ENCODE measurements at regions not wholly inside any gene's neighbourhood (a gene's known extent, or its start where the extent isn't known, plus 50 kb on each side); places are given as distances from the start of the nearest gene placed in this dataset.

DNA sequence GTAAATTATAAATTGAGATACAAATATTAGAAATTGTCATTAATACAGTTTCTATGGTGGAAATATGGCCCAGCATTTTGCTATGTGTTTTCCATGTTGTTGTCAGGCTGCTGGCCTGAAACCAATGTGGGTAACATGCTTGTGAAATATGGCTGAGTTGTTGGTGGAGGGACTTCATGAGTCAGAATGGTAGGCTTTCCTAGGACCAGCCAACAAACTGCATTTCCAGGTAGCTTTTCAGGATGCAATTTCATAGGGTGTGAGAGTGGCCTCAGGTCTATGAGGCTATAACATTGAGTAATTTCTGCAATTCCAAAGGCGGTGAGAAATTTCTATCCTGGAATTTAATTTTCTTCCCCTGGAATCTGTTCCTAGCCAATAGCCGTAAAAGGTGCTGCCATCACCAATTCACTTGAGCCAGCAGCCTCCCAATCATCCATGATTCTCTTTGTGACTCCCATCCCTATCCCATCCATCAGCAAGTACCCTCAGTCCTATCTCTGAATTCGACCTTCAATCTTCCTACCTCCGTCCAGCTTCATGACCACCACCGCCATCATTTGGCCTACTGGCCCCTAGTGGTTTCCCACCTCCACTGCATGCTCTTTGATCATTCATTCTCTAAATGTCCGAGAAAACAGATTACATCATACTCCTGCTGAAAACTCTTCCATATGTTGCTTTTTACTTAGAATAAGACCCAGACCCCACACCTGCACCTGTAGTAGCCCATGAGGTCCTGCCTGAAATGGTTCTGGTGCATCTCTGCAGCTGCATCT, 276.6 kb upstream of the CFAP20DC start:
- DNase-seq = peak; percentile 4

GRCh38 chr3:59321881-59322540, 272.2 kb upstream of the CFAP20DC start:
- no peak for DNase-seq

GRCh38 chr3:59320080-59320479, 270.3 kb upstream of the CFAP20DC start:
- peak; percentile 84 for DNase-seq

DNA sequence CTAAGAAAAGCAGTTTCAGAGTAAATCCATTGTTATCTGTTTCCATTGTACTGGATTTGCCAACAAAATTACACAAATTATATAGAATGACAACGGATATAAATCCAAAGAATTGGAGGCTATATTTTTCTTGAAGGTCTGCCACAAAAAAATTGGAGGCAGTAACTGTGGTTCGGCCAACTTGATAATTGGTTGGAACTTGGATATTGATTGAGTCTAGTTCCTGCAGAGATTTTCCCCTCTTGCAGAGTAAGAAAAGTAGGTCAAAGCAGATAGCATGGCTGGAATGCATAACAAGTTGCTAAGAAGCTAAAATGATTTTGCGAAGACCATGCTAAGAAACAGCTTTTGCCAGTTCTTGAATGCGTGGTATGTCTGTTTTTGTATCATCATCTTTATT, 269.6 kb upstream of the CFAP20DC start:
- DNase-seq = no peak

DNA sequence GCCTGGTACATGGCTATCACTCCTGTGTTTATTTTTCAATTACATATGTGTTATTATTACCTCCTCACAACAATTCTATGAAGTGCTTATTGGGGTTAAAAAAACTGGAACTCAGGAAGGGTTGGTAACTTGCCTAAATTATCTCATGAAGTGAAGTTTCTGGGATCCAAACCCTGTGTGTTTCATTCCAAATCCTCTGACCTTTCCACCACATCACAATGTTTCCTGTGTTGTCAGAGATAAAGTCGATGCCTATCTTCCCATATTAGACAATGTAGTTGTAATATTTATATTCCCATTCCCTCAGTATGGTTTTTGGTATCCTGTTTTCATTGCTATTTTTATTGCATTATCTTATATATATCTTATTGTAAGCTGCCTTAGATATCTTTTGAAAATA, 269.1 kb upstream of the CFAP20DC start:
- DNase-seq = no peak

DNA sequence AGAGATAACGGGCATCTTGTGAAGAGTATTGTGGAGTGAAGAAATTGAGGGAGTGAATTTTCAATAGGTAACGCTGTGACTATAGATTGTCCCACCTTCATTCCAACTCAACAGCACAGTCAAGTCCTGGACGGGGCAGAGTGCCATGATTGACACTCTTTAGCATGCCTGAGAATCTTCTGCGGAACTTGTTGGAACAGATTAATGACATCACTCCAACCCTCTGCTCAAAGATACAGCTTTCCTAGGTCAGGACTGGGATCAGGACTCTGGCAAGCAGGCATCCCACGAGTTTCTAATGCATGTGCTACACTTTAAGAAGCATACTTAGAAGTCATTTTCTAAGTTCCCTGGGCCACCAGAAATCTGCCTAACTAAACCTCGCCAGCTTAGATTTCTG, 267.6 kb upstream of the CFAP20DC start:
- no peak for DNase-seq

- no peak for DNase-seq
These were observed 267.0 kb upstream of the CFAP20DC start for GRCh38 chr3:59316688-59317275.

DNA sequence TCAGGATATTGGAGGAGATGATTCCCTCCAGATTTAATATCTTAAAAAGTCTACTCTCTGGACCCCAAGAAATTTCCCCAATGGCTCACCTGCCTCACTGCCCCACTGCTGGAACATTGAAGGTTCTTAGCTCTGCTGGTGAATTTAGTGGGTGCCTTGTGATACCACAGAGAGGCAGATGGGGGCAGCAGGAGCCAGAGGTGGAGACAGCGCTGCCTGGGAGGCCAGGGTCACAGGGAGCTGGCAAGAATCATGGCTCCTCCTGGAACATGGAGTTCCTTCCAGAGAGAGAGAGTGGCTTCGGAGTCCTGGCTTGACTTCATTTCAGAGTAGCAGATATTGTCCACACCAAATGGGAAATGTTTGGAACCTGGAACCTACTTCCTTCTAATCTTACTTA, 263.5 kb upstream of the CFAP20DC start:
- DNase-seq = peak; percentile 57

- no peak for DNase-seq
These were observed 261.4 kb upstream of the CFAP20DC start for GRCh38 chr3:59311231-59311630.

- DNase-seq = no peak
These were observed 260.9 kb upstream of the CFAP20DC start for GRCh38 chr3:59310736-59311135.

DNA sequence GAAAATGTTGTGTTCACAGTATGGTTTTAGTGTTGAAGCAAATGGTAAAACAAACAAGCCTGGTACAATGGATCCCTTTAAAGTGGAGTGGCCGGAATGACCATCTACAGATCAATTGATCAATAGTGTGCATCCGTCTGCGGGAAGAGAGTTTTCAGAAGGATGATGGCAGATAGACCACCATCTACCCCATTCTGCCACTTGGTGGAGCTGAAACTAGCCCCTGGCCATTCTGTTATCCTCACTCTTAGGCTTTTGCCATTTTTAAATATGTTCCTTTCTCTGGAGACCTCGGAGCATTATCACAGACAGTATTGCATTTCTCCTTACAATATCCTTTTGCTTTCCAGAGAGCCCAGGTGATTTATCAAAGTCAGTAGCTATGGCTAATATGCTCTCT, 258.9 kb upstream of the CFAP20DC start:
- no peak for DNase-seq

DNA sequence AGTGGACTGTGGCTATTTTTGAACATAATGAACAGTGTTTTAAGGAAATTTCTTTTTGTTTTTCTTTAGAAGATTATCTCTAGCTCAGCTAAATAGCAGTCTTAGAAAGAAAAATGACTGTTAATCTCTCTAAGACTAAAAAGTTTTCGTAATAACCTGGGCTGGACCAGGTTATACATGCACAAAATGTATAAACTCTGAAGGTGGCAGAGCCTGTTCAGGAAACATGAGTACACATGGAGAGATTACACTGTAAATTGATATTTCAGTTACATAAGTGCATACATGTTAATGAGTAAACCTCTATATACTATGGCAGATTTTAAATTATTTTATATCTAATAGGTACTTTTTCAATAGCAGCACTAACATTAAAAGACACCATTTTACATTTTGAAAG, 258.2 kb upstream of the CFAP20DC start:
- DNase-seq = peak; percentile 3

GRCh38 chr3:59306436-59306835, 256.6 kb upstream of the CFAP20DC start:
- no peak for DNase-seq

DNA sequence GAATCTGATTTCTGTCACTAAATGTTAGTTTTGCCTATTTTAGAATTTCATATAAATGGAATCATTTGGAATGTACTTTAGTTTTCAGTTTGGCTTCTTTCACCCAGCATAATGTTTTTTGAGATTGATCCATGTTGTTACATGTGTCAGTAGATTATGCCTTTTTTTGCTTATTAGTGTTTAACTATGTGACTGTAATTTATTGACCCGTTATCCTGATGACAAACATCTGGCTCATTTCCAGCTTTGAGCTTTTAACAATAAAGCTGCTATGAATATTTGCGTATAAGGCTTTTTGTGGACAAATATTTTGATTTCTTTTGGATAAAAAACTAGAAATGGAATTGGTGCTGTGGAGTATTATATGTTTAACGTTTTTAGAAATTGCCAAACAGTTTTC, 254.5 kb upstream of the CFAP20DC start:
- no peak for DNase-seq

GRCh38 chr3:59303452-59303851, 253.6 kb upstream of the CFAP20DC start:
- no peak for DNase-seq

DNA sequence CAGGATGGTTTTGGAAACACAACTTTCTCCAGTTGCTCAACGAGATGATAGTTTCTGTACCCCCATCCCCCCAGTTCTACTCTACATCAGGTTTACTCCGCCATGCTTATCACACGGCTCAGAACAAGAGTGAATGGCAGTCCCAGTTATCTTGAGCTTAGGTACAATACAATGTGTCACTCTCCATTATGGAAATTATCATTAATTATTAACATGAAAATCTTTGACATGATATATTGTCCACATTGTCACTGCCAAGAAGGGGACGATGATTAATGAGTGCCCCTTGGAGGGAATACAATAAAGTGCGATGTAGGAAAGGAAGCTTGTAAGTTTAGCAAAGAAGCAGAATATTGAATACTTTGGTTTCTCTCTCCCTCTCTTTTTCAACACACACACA, 252.6 kb upstream of the CFAP20DC start:
- no peak for DNase-seq

DNA sequence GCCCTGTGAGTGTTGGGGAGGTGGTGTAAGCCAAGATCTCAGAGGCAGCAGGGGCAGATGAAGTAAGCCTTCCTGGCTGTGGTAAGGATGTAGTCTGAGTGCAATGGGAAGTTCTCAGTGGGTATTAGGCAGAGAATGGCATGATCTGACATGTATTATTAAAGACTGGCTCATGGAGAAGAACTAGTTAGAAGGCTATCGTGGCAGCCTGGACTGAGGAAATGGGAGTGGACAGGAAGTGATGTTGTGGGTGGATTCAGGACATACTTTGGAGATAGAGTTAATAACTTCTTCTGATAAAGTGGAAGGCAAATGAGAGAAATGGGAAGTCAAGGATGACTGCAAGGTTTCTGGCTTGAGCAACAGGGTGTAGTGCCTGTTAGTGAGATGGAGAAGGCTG, 250.9 kb upstream of the CFAP20DC start:
- DNase-seq = no peak

GRCh38 chr3:59299561-59299960, 249.7 kb upstream of the CFAP20DC start:
- no peak for DNase-seq

GRCh38 chr3:59290358-59290757, 240.5 kb upstream of the CFAP20DC start:
- no peak for DNase-seq

DNA sequence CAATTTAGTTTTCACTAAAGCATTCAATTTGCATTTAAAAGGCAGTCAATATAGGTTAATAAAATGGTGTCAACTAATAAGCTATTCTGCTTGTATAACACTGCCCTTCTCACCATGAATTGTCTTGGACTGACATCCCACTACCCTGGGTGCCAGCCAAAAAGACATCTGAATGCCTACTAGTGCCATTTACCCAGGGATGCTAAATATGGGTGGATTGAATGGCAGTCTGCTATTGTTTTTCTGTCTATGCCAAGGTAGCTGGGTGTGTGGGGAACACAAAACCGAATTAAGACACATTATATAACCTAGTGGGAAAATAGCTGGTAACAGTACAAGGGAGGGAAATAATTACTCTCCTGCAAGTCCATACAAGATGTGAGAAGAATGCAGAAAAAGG, 240.0 kb upstream of the CFAP20DC start:
- DNase-seq = no peak

- no peak for DNase-seq
These were observed 239.1 kb upstream of the CFAP20DC start for GRCh38 chr3:59288951-59289350.

DNA sequence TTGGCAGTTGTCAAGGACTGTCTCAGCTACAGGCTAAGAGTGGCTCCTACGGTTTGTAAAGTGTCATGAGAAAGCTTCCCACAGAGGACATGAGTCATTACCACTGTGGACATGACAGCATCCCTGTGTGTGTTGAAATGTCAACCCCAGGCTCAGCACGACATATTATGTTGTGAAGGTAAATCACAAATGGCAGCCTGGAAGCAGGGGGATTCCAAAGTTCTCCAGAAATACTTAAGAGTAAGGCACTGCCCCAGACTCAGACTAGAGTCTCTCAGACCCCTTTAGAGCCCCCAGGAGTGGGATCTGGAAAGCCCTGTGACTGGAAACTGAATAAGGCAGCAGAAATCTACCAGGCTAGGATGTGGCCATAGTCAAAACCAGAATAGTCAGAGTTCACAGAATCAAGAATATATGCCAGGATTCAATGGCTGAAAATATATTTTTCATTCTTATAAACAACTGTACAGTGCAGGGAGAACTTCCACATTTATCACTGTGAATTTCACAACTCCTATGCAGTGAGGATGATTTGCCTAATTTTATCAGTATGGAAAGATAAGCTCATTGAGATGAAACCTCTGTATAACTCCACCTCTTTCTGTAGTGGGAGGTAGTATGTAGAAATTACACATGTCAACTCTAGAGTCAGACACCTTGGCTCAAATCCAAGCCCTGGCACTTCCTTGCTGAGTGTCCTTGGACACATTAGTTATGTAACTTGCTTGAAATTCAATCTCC, 237.1 kb upstream of the CFAP20DC start:
- peak; percentile 17 for DNase-seq

DNA sequence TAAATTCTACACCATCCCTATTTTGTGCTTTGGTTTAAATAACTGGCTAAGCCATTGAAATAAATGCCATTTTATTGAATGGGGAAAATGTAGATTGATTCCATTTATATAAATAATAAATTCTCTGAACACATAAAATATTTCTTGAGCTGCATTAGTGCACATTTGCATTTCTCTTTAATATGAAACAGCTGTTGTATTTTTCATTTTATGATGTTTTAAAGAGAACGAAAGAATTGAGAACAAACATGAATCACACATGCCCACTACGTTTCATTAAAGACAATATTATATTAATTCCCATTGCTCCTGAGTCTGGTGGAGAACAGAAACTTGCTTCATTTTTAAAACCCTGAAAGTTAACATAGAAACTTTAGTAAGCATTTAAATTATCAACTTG, 235.7 kb upstream of the CFAP20DC start:
- DNase-seq = no peak

- DNase-seq = no peak
These were observed 235.1 kb upstream of the CFAP20DC start for GRCh38 chr3:59284926-59285325.
